ENCODE measurements at regions not wholly inside any gene's neighbourhood (a gene's known extent, or its start where the extent isn't known, plus 50 kb on each side); places are given as distances from the start of the nearest gene placed in this dataset.

DNA sequence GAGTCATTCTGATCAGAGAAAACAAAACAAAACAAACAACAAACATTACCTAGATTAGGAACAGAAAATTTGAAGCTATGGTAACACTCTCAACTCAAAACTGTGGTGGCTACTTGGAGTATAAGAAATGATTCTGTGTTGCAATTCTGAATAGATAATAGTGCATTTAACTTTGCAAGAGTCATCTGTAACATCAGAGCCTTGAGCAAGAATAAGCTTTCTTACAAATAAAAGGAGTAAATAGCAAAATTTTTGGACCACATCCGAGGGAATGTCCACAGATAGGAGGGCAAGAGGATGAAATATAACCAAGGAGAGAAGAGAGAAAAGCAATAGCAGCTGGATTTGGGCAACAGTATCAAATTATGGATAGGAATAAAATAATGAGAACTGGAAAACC is 1090.6 kb downstream of the SLC6A15 start:
- no peak for DNase-seq (ENCODE audit: extremely low spot score)
- Histone ChIP-seq H3K36me3 (ENCODE audit: insufficient read depth) (no peaks in the 10 kb centered on the region), H3K4me1 (ENCODE audit: insufficient read depth) (no peaks in the 10 kb centered on the region), H3K4me3 (ENCODE audit: low read depth, low read length) (no peak overlapping the region), H3K27ac (ENCODE audit: low read depth) (no peak overlapping the region)
- 65% methylated on average over 1 of the region's 1 CpG for WGBS

DNA sequence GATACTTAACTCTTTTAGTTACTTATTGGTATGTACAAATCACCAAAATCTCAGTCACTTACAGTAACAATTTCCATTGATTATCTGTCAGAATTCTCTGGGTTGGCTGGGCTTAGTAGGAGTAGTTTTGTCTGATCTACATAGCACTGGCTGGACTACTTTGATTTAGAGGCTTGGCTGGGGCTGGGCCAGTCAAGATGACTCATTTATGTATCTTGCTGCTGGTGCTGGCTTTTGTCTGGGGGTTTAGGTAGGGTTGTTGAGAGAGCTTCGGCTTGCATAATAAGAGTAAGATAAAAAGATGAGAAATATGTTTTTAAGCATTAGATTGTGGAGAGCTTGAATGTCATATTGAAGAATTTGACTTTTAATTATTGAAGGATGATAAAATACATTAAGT is 1093.7 kb downstream of the SLC6A15 start:
- Histone ChIP-seq H3K36me3 (ENCODE audit: insufficient read depth) (no peaks in the 10 kb centered on the region), H3K4me3 (ENCODE audit: low read depth, low read length) (no peak overlapping the region), H3K27ac (ENCODE audit: low read depth) (no peak overlapping the region), H3K4me1 (ENCODE audit: insufficient read depth) (no peaks in the 10 kb centered on the region)
- no peak for DNase-seq (ENCODE audit: extremely low spot score)
- WGBS = 27% methylated on average over 1 of the region's 1 CpG

DNA sequence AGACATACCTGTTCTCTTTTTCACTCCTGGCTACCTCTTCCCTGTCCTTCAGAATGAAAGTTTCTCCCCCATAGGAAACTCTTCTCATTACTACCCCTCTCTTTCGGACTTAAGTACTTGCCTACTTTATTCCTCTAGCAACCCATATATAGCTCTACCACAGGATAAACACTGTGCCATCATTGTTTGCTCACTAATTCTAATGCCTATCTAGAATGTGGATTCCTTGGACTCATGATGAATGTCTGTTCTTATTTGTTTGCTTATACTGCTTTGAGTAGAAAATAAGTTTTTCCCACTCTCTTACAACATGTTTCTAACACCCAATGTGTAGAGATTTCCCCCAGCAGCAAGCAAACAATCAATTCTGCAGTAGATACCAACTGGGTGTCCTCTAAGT is 1094.9 kb downstream of the SLC6A15 start:
- Histone ChIP-seq H3K4me3 (ENCODE audit: low read depth, low read length) (no peak overlapping the region), H3K4me1 (ENCODE audit: insufficient read depth) (no peaks in the 10 kb centered on the region), H3K36me3 (ENCODE audit: insufficient read depth) (no peaks in the 10 kb centered on the region), H3K27ac (ENCODE audit: low read depth) (no peak overlapping the region)
- DNase-seq (ENCODE audit: extremely low spot score) = no peak
- WGBS = 96% methylated on average over 1 of the region's 1 CpG

DNA sequence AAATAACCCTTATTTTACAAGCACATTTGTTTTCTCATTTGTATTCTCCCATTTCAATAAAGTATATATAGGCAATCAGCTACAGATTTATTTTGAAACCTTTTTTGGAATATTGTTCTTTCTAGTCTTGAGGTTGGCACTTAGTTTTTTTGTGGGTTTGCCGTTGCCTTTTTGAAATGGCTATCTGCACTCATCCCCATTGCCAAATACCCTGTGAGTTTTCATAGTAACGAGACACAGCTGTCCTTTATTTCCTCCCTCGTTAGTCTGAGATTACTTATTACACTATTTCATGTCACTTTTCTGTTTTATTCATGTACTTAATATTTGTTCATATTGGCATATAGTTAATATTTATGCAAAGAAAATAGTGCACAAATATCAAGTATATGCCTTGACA is 1104.0 kb downstream of the SLC6A15 start:
- WGBS = 84% methylated on average over 3 of the region's 3 CpGs
- no peak for DNase-seq (ENCODE audit: extremely low spot score)
- H3K36me3 ChIP-seq (ENCODE audit: insufficient read depth) = no peaks in the 10 kb centered on the region

DNA sequence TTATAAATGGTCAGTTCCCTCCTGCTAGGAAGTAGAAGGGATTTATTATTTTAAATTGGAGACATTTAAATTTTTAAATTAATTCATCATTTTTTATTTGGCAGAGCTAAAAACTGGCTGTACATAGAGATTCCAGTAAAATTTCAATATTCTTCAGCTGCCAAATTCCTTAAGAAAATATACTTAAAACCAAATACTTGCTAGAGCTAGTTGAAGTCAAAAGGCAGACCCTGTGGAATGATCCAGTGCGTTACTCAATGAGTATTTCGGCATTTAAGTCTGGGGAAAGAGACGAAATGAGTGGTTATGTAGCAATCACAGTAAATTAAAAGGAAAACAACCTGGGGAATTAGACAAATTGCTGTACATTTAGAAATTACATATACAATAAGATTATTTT is 1104.7 kb downstream of the SLC6A15 start:
- Histone ChIP-seq H3K4me1 (ENCODE audit: insufficient read depth) (peaks cover 2% of the 10 kb centered on the region), H3K36me3 (ENCODE audit: insufficient read depth) (no peaks in the 10 kb centered on the region), H3K27ac (ENCODE audit: low read depth) (no peak overlapping the region), H3K4me3 (ENCODE audit: low read depth, low read length) (no peak overlapping the region)
- DNase-seq (ENCODE audit: extremely low spot score) = no peak
- 82% methylated on average over 3 of the region's 3 CpGs for WGBS

More for the DNA sequence above, 1104.0 kb downstream of the SLC6A15 start:
- Histone ChIP-seq H3K27ac (ENCODE audit: low read depth) (no peak overlapping the region), H3K4me3 (ENCODE audit: low read depth, low read length) (no peak overlapping the region), H3K4me1 (ENCODE audit: insufficient read depth) (peaks cover 2% of the 10 kb centered on the region)

DNA sequence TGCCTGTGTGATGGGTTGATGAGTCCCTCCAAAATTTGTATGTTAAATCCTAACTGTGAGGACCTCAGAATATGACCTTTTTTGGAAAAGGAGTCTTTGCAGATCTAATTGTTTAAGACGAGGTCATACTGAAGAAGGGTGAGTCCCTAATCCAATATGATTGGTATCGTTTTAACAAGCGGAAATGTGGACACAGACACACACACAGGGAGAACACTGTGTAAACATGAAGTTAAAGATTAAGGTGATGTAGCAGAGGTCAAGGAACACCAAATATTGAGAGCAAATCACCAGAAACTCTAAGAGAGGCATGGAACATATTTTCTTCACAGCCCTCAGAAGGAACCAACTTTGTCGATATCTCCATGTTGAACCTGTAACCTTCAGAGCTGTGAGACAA is 1106.7 kb downstream of the SLC6A15 start:
- H3K4me3 ChIP-seq (ENCODE audit: low read depth, low read length) = no peak overlapping the region
- no peak for DNase-seq (ENCODE audit: extremely low spot score)
- no peaks in the 10 kb centered on the region for H3K36me3 ChIP-seq (ENCODE audit: insufficient read depth)
- H3K27ac ChIP-seq (ENCODE audit: low read depth) = no peak overlapping the region
- WGBS = 60% methylated on average over 4 of the region's 4 CpGs
- H3K4me1 ChIP-seq (ENCODE audit: insufficient read depth) = peaks cover 2% of the 10 kb centered on the region

DNA sequence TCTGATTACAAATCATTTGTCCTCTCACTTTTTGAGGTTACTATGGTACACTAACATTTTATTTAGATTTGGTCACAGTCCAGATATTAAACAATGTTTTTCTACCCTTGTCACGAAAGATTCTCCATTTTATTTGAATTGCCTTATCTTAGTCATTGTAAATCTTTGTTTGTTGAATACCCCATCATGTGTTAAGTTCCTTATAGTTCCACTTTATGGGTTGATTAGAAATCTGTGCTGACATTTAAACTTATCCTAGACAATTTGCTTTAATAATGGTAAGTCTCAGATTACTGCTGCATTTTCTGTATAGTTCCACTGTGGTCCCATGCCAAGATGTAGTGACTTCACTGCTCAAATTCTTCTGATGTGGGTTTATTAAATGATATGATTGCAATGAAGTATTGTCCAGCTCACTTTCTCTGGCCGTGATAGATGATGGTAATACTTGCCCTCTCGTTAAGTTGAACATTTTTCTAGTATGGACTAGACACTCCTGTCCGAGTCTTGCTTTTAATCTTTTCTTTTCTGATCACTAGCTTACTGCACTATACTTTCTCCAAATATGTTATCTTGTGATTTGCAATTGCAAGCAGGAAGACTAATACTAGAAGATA is 1107.3 kb downstream of the SLC6A15 start:
- H3K4me1 ChIP-seq (ENCODE audit: insufficient read depth) = peaks cover 2% of the 10 kb centered on the region
- H3K27ac ChIP-seq (ENCODE audit: low read depth) = no peak overlapping the region
- no peak overlapping the region for H3K4me3 ChIP-seq (ENCODE audit: low read depth, low read length)
- H3K36me3 ChIP-seq (ENCODE audit: insufficient read depth) = no peaks in the 10 kb centered on the region
- WGBS = 53% methylated on average over 4 of the region's 4 CpGs
- DNase-seq (ENCODE audit: extremely low spot score) = no peak

DNA sequence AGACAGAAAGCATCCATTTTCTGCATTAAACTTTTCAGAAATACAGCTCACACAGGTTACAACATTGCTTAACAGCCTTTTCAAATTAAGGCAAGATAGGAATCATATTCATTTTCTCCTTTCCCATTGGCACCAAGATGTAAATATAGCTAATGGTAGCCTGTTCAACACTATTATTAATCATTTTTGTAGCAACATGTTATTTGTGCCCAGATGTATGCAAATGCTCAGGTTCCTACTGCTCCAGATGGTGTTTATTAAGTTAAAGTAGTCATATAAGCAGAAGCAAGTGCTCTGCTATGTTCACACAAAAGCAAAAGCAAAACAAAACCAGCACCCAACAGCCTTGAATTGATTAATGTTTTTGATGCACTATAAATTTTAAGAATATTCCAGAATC is 1110.6 kb downstream of the SLC6A15 start:
- no peak overlapping the region for H3K4me3 ChIP-seq (ENCODE audit: low read depth, low read length)
- H3K27ac ChIP-seq (ENCODE audit: low read depth) = no peak overlapping the region
- DNase-seq (ENCODE audit: extremely low spot score) = no peak
- H3K4me1 ChIP-seq (ENCODE audit: insufficient read depth) = peaks cover 2% of the 10 kb centered on the region
- no peaks in the 10 kb centered on the region for H3K36me3 ChIP-seq (ENCODE audit: insufficient read depth)

DNA sequence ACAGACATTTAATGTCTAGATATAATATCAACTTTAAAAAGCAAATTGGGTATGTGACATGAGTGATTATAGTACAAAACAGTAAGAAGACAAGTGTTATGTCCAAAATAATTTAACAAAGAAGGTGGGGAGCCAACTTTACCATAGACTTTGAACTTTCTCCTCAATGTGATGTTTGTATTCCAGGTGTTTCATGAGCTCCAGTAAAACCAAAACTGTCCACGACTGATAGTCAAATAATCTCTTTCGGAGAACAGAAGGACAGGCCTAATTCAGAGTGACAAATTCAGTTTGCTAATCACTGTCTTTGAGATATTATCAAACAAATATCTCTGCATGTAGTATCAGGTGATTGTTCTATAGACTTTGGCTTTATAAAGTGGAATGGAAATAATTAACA is 1112.6 kb downstream of the SLC6A15 start:
- 89% methylated on average over 2 of the region's 2 CpGs for WGBS
- no peak overlapping the region for H3K27ac ChIP-seq (ENCODE audit: low read depth)
- DNase-seq (ENCODE audit: extremely low spot score) = no peak
- no peak overlapping the region for H3K4me3 ChIP-seq (ENCODE audit: low read depth, low read length)
- H3K36me3 ChIP-seq (ENCODE audit: insufficient read depth) = no peaks in the 10 kb centered on the region
- H3K4me1 ChIP-seq (ENCODE audit: insufficient read depth) = no peaks in the 10 kb centered on the region

DNA sequence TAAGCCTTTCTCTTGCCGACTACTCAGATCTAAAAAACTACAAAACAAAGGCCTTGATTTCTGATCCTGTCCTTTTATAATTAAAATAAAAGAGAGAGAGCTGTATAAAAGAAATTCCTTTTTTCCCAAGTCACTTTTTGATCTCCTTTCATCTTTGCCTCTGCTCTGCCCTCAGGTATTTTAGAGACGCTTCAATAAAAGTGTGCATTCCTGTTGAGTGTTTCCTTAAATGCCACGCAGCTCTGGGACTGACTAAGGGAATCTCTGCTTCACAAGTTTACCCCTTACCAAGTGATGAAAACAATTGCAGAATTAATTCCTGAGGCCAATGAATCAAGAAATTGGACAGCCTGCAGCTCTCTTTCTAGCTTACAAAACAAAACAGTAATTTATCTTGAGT is 1109.8 kb downstream of the TMTC2 start:
- Histone ChIP-seq H3K4me3 (ENCODE audit: low read depth, low read length) (no peak overlapping the region), H3K27ac (ENCODE audit: low read depth) (no peak overlapping the region), H3K4me1 (ENCODE audit: insufficient read depth) (no peaks in the 10 kb centered on the region), H3K36me3 (ENCODE audit: insufficient read depth) (no peaks in the 10 kb centered on the region)
- no peak for DNase-seq (ENCODE audit: extremely low spot score)
- 75% methylated on average over 3 of the region's 3 CpGs for WGBS

DNA sequence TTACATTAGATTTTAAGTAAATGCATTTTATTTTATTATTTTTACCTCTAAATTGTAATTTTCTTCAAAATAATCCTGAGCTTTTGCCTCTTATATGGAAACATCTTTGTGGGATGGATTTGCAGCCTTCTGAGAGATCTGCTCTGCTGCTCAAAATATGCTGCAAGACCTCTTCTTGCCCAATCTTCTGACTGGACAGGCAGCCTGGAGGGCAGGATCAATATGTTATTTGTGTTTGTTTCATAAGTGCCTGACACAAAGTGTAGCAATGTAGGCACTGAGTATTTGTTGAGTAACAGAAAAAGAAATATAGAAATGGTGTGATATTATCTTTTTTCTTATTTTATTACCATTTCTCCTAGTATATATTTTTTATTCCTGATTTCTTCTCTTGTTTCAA is 1106.9 kb downstream of the TMTC2 start:
- no peaks in the 10 kb centered on the region for H3K36me3 ChIP-seq (ENCODE audit: insufficient read depth)
- no peak for DNase-seq (ENCODE audit: extremely low spot score)
- no peak overlapping the region for H3K4me3 ChIP-seq (ENCODE audit: low read depth, low read length)
- H3K27ac ChIP-seq (ENCODE audit: low read depth) = no peak overlapping the region
- H3K4me1 ChIP-seq (ENCODE audit: insufficient read depth) = no peaks in the 10 kb centered on the region

DNA sequence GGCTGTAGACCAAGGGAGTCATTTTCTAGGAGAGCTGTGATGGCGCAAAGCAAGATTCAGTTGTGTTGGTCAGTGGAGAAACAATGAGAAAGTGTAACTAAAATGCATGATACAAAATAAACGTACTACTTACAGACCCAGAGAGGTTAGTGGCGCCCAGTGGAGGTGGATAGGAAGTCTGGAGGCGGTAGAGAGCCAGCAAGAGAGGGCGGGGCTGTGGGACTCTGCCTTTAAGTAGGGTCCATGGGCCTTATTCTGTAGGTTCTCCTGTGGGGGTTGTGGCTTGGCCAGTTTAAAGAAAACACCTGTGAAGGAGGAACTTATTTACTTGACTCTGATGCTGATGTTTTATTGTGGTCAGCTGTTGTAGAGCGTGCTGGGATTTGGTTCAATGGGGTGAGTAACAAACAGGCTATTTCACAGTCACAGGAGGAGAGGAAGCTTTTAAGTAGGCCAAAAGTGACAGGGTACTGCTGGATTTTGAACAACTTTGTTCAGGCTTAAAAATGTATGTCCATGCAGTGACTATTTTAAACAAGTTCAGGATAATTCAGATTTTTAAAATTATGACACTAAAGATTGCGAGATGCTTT is 1097.7 kb downstream of the TMTC2 start:
- H3K27ac ChIP-seq (ENCODE audit: low read depth) = no peak overlapping the region
- WGBS = 85% methylated on average over 7 of the region's 7 CpGs
- no peak overlapping the region for H3K4me3 ChIP-seq (ENCODE audit: low read depth, low read length)
- DNase-seq (ENCODE audit: extremely low spot score) = no peak
- no peaks in the 10 kb centered on the region for H3K4me1 ChIP-seq (ENCODE audit: insufficient read depth)
- H3K36me3 ChIP-seq (ENCODE audit: insufficient read depth) = no peaks in the 10 kb centered on the region

DNA sequence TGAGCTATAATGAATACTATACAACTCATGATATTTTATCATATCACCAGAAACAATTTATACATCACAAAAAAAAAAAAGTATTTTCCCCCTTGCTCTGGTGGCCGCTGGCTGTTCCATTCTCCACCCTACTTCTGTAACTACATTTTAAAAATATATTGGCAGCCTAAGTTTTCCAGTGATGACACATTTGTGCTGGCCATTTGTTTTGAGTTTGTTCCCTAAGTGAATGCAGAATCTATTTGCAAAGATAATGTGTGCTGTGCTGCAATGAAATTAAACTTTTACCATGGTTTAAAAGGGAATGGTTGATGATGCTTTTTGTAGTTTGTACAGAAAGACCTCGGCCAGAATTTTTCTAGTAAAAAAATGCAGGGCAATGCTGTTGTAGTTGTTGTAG is 1092.8 kb downstream of the TMTC2 start:
- Histone ChIP-seq H3K36me3 (ENCODE audit: insufficient read depth) (no peaks in the 10 kb centered on the region), H3K4me1 (ENCODE audit: insufficient read depth) (no peaks in the 10 kb centered on the region), H3K4me3 (ENCODE audit: low read depth, low read length) (no peak overlapping the region), H3K27ac (ENCODE audit: low read depth) (no peak overlapping the region)
- DNase-seq (ENCODE audit: extremely low spot score) = no peak
- WGBS = 82% methylated on average over 2 of the region's 2 CpGs

DNA sequence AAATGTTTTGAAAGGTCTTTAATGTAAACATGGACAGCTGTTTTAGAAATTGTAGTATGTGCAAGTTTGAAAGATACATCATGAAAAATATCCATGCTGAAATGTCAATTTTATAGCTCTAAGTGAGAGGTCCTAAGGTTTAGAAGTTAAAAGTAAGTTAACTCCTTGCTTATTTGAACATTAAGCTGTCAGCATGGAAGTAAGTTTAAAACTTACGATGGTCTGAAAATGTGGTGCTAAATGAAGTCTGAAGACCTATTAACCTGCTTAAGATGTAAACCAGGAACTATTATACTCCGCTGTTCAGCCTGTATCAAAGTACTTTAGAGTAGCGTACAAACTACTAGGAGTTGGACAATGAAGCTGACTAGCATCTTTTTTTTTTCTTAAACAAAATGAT is 1082.4 kb downstream of the TMTC2 start:
- H3K36me3 ChIP-seq (ENCODE audit: insufficient read depth) = no peaks in the 10 kb centered on the region
- H3K27ac ChIP-seq (ENCODE audit: low read depth) = no peak overlapping the region
- WGBS = 76% methylated on average over 3 of the region's 3 CpGs
- no peak overlapping the region for H3K4me3 ChIP-seq (ENCODE audit: low read depth, low read length)
- DNase-seq (ENCODE audit: extremely low spot score) = no peak
- no peaks in the 10 kb centered on the region for H3K4me1 ChIP-seq (ENCODE audit: insufficient read depth)

DNA sequence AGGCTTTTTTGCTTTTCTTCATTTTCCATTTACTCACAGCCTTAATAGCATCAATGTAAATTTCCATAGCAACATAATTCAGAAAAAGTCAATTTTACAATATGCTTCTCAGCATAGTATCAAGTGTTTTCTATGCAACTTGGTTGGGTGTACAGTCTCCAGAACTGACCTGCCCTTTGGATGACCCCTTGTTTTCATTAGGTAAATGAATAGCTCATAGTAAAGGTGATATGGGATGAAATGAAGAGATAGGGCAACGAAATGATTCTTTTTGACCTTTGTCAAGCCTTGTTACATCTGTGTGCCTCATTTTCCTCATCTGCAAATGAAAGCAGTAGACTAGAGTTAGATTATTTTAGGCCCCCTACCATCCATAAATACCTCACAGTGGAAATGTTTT is 1081.0 kb downstream of the TMTC2 start:
- DNase-seq (ENCODE audit: extremely low spot score) = no peak
- Histone ChIP-seq H3K27ac (ENCODE audit: low read depth) (no peak overlapping the region), H3K4me3 (ENCODE audit: low read depth, low read length) (no peak overlapping the region), H3K36me3 (ENCODE audit: insufficient read depth) (no peaks in the 10 kb centered on the region), H3K4me1 (ENCODE audit: insufficient read depth) (no peaks in the 10 kb centered on the region)
- WGBS = 51% methylated on average over 1 of the region's 1 CpG
